ENCODE measurements at regions not wholly inside any gene's neighbourhood (a gene's known extent, or its start where the extent isn't known, plus 50 kb on each side); places are given as distances from the start of the nearest gene placed in this dataset.
A peak's percentile ranks its signal among the peaks of the same experiment; 100 is the strongest.

GRCh38 chr4:18075823-18076433, 54.4 kb upstream of the LCORL start:
- peak; percentile 43 for DNase-seq (ENCODE audit: low read depth)

GRCh38 chr4:18071894-18072293, 50.3 kb upstream of the LCORL start:
- no peak for DNase-seq (ENCODE audit: low read depth)
